Sigmoid colon (tissue), 4 donors: ENCODE measurements at regions not wholly inside any gene's neighbourhood (a gene's known extent, or its start where the extent isn't known, plus 50 kb on each side); places are given as distances from the start of the nearest gene placed in this dataset.

Experiments used
- EP300 ChIP-seq, 4 donors: sonication (generic); formaldehyde crosslinking; IDR thresholded peaks; one replicate each; pipeline ENCODE4 v1.6.1; 2017; ENCODE audit warnings: antibody characterized with exemption in 4 of 4
- POLR2A ChIP-seq, 2 donors: fragments of 450-650 bp; IDR thresholded peaks; one replicate each; pipeline ENCODE4 v1.6.1; 2016; ENCODE audit warnings: antibody characterized with exemption in 2 of 2, mild to moderate bottlenecking in 2 of 2, moderate library complexity in 2 of 2
- TF ChIP-seq, protein P1 (sequence below), 4 experiments: fragments of 450-650 bp in 3 of 4; fragments of 200-600 bp in 1 of 4; IDR thresholded peaks; one replicate each; pipeline ENCODE4 v1.5.1; 2016 to 2019; ENCODE audit warnings: antibody characterized with exemption in 4 of 4, mild to moderate bottlenecking in 3 of 4, moderate library complexity in 2 of 4

DNA sequence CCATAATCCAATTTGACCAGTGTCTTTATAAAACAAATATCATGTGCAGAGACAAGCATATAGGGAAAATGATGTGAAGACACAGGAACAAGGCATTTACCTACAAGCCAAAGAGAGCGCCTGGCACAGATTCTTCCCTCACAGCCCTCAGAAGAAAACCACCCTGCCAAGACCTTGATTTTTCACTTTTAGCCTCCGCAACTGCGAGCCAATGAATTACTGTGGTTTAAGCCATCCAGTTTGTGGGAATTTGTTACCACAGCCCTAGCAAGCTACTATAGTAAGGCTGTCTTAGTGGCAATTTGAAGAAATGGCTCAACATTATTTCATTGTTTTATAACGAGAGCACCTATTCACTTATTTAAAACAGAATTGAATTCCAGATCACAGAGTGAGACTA is 85.7 kb upstream of the CCDC190 start:
- TF ChIP-seq, protein P1, sequence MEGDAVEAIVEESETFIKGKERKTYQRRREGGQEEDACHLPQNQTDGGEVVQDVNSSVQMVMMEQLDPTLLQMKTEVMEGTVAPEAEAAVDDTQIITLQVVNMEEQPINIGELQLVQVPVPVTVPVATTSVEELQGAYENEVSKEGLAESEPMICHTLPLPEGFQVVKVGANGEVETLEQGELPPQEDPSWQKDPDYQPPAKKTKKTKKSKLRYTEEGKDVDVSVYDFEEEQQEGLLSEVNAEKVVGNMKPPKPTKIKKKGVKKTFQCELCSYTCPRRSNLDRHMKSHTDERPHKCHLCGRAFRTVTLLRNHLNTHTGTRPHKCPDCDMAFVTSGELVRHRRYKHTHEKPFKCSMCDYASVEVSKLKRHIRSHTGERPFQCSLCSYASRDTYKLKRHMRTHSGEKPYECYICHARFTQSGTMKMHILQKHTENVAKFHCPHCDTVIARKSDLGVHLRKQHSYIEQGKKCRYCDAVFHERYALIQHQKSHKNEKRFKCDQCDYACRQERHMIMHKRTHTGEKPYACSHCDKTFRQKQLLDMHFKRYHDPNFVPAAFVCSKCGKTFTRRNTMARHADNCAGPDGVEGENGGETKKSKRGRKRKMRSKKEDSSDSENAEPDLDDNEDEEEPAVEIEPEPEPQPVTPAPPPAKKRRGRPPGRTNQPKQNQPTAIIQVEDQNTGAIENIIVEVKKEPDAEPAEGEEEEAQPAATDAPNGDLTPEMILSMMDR (IDR thresholded peaks at IDR 0.05) = no peak
- TF ChIP-seq POLR2A (IDR thresholded peaks at IDR 0.05) = no peak
- TF ChIP-seq EP300 (IDR thresholded peaks at IDR 0.05) = no peak
